HEK293 (cell line): ENCODE measurements at regions not wholly inside any gene's neighbourhood (a gene's known extent, or its start where the extent isn't known, plus 50 kb on each side); places are given as distances from the start of the nearest gene placed in this dataset.

Experiments used
- CTCF ChIA-PET: fragments of 350-600 bp; formaldehyde crosslinking; extraction: SDS; loops from one replicate; lab custom pipeline; 2021; ENCODE audit warnings: antibody characterized with exemption; lab: Yijun Ruan, JAX
- POLR2A ChIA-PET: fragments of 300-600 bp; formaldehyde crosslinking; extraction: SDS; loops from one replicate; lab custom pipeline; 2020; ENCODE audit warnings: antibody characterized with exemption, inconsistent platforms; lab: Yijun Ruan, JAX
- H3K27ac ChIP-seq: fragments of 200-500 bp; sonication (Bioruptor generic); 2 replicates; pipeline ENCODE4 v1.5.1; 2014; ENCODE audit warnings: low read depth, low read length, control low read depth, inconsistent platforms; ENCODE audit errors: extremely low read depth
- H3K36me3 ChIP-seq, 2 experiments: fragments of 200-500 bp in 1 of 2; sonication (Bioruptor generic) in 1 of 2; 1 replicate in 1 of 2; 2 replicates in 1 of 2; pipeline ENCODE4 v1.5.1; 2014 to 2017; ENCODE audit warnings: inconsistent platforms in 2 of 2, low read length in 2 of 2; ENCODE audit not compliant: control insufficient read depth in 2 of 2, insufficient read depth in 1 of 2
- H3K4me1 ChIP-seq: fragments of 200-500 bp; sonication (Bioruptor generic); 2 replicates; pipeline ENCODE4 v1.5.1; 2014; ENCODE audit warnings: mild to moderate bottlenecking, low read length, inconsistent platforms; ENCODE audit not compliant: control insufficient read depth, insufficient read depth
- H3K4me3 ChIP-seq: 2 replicates; pipeline ENCODE4 v1.5.1; 2011; ENCODE audit warnings: low read depth, mild to moderate bottlenecking, control low read depth, low read length, moderate library complexity
- H3K9me3 ChIP-seq: fragments of 200-500 bp; sonication (Bioruptor generic); 2 replicates; pipeline ENCODE4 v1.5.1; 2014; ENCODE audit warnings: low read depth, low read length, inconsistent platforms; ENCODE audit not compliant: control insufficient read depth, insufficient read depth
- GLIS2 ChIP-seq: fragments of 450-650 bp; formaldehyde crosslinking; IDR thresholded peaks from 2 replicates; pipeline ENCODE4 v1.5.1; 2016; ENCODE audit warnings: missing biosample characterization, missing genetic modification characterization
- ZBTB21 ChIP-seq: fragments of 450-650 bp; formaldehyde crosslinking; IDR thresholded peaks from 2 replicates; pipeline ENCODE4 v1.5.1; 2017; ENCODE audit warnings: missing biosample characterization, missing genetic modification characterization
- ZBTB8A ChIP-seq: fragments of 450-650 bp; formaldehyde crosslinking; IDR thresholded peaks from 2 replicates; pipeline ENCODE4 v1.5.1; 2016; ENCODE audit warnings: missing biosample characterization, missing genetic modification characterization
- ZFP41 ChIP-seq: fragments of 450-650 bp; formaldehyde crosslinking; IDR thresholded peaks from 2 replicates; pipeline ENCODE4 v1.5.1; 2016; ENCODE audit warnings: missing biosample characterization, missing genetic modification characterization, borderline replicate concordance
- ZIC2 ChIP-seq: fragments of 450-650 bp; formaldehyde crosslinking; IDR thresholded peaks from 2 replicates; pipeline ENCODE4 v1.5.1; 2016; ENCODE audit warnings: missing biosample characterization, missing genetic modification characterization
- ZNF169 ChIP-seq: fragments of 450-650 bp; formaldehyde crosslinking; IDR thresholded peaks from 2 replicates; pipeline ENCODE4 v1.5.1; 2016; ENCODE audit warnings: missing biosample characterization, missing genetic modification characterization
- ZNF266 ChIP-seq: fragments of 450-650 bp; formaldehyde crosslinking; IDR thresholded peaks from 2 replicates; pipeline ENCODE4 v1.5.1; 2016; ENCODE audit warnings: missing biosample characterization, missing genetic modification characterization, low read depth
- ZNF324 ChIP-seq: fragments of 450-650 bp; formaldehyde crosslinking; IDR thresholded peaks from 2 replicates; pipeline ENCODE4 v1.5.1; 2016; ENCODE audit warnings: missing biosample characterization, missing genetic modification characterization
- ZNF366 ChIP-seq: fragments of 450-650 bp; formaldehyde crosslinking; conservative IDR thresholded peaks from 2 replicates; pipeline ENCODE4 v1.5.1; 2016; ENCODE audit warnings: missing biosample characterization, missing genetic modification characterization
- ZNF394 ChIP-seq: fragments of 450-650 bp; formaldehyde crosslinking; IDR thresholded peaks from 2 replicates; pipeline ENCODE4 v1.5.1; 2016; ENCODE audit warnings: missing biosample characterization, missing genetic modification characterization, mild to moderate bottlenecking, moderate library complexity, borderline replicate concordance
- ZNF510 ChIP-seq: fragments of 450-650 bp; formaldehyde crosslinking; IDR thresholded peaks from 2 replicates; pipeline ENCODE4 v1.5.1; 2018; ENCODE audit warnings: mild to moderate bottlenecking, missing genetic modification characterization, missing biosample characterization; ENCODE audit not compliant: insufficient replicate concordance
- ZNF521 ChIP-seq: fragments of 450-650 bp; formaldehyde crosslinking; IDR thresholded peaks from 2 replicates; pipeline ENCODE4 v1.5.1; 2017; ENCODE audit warnings: missing biosample characterization, mild to moderate bottlenecking, missing genetic modification characterization
- ZNF549 ChIP-seq: fragments of 450-650 bp; IDR thresholded peaks from 2 replicates; pipeline ENCODE4 v1.5.1; 2018; ENCODE audit warnings: missing biosample characterization, missing genetic modification characterization, mild to moderate bottlenecking, inconsistent platforms, moderate library complexity
- ZNF660 ChIP-seq: fragments of 450-650 bp; IDR thresholded peaks from 2 replicates; pipeline ENCODE4 v1.5.1; 2018; ENCODE audit warnings: missing biosample characterization, mild to moderate bottlenecking, missing genetic modification characterization
- ZNF76 ChIP-seq: fragments of 450-650 bp; formaldehyde crosslinking; IDR thresholded peaks from 2 replicates; pipeline ENCODE4; 2016; ENCODE audit warnings: low read depth, missing biosample characterization, missing genetic modification characterization, borderline replicate concordance
- ZNF776 ChIP-seq: fragments of 450-650 bp; formaldehyde crosslinking; IDR thresholded peaks from 2 replicates; pipeline ENCODE4 v1.5.0; 2017; ENCODE audit warnings: missing biosample characterization, missing genetic modification characterization, borderline replicate concordance
- ZNF791 ChIP-seq: fragments of 450-650 bp; formaldehyde crosslinking; IDR thresholded peaks from 2 replicates; pipeline ENCODE4 v1.5.1; 2016; ENCODE audit warnings: missing biosample characterization, missing genetic modification characterization
- TF ChIP-seq, protein P1 (sequence below): fragments of 450-650 bp; formaldehyde crosslinking; conservative IDR thresholded peaks from 2 replicates; pipeline ENCODE4 v1.5.1; 2016; ENCODE audit warnings: low read depth, missing biosample characterization, missing genetic modification characterization
- TF ChIP-seq, protein P2 (sequence below): fragments of 450-650 bp; formaldehyde crosslinking; IDR thresholded peaks from 2 replicates; pipeline ENCODE4 v1.5.1; 2016; ENCODE audit warnings: missing biosample characterization, missing genetic modification characterization, low read depth
- TF ChIP-seq, protein P3 (sequence below): fragments of 450-650 bp; formaldehyde crosslinking; IDR thresholded peaks from 2 replicates; pipeline ENCODE4 v1.5.1; 2017; ENCODE audit warnings: missing biosample characterization, missing genetic modification characterization

DNA sequence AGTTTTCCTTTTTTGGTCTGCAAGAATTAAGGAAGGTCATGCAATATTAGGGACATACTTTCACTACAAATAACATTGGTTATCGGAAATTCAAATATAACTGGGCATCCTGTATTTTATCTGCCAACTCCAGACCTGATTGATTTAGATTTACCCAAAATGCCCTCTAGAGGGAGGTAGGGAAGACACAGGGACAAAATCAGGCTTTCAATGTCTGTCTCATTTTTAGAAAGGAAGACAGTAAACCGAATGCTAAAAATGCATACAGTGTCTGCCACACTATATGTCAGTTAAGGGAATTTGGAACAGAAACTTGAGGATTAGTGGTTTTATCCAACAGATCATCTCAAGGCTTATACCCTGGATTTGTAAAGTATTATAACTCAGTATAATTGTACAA is 161.7 kb upstream of the SOX9 start:
- no peaks in the 10 kb centered on the region for H3K4me1 ChIP-seq
- ChIA-PET POLR2A (no interaction called here), CTCF (interaction anchor here (0.7 to 1.6 kb wide), 10 partner anchors 10 to 412 kb away, joined by 3 to 5 read pairs (median 3); no protein-coding TSS in a partner anchor)
- TF ChIP-seq, protein P1, sequence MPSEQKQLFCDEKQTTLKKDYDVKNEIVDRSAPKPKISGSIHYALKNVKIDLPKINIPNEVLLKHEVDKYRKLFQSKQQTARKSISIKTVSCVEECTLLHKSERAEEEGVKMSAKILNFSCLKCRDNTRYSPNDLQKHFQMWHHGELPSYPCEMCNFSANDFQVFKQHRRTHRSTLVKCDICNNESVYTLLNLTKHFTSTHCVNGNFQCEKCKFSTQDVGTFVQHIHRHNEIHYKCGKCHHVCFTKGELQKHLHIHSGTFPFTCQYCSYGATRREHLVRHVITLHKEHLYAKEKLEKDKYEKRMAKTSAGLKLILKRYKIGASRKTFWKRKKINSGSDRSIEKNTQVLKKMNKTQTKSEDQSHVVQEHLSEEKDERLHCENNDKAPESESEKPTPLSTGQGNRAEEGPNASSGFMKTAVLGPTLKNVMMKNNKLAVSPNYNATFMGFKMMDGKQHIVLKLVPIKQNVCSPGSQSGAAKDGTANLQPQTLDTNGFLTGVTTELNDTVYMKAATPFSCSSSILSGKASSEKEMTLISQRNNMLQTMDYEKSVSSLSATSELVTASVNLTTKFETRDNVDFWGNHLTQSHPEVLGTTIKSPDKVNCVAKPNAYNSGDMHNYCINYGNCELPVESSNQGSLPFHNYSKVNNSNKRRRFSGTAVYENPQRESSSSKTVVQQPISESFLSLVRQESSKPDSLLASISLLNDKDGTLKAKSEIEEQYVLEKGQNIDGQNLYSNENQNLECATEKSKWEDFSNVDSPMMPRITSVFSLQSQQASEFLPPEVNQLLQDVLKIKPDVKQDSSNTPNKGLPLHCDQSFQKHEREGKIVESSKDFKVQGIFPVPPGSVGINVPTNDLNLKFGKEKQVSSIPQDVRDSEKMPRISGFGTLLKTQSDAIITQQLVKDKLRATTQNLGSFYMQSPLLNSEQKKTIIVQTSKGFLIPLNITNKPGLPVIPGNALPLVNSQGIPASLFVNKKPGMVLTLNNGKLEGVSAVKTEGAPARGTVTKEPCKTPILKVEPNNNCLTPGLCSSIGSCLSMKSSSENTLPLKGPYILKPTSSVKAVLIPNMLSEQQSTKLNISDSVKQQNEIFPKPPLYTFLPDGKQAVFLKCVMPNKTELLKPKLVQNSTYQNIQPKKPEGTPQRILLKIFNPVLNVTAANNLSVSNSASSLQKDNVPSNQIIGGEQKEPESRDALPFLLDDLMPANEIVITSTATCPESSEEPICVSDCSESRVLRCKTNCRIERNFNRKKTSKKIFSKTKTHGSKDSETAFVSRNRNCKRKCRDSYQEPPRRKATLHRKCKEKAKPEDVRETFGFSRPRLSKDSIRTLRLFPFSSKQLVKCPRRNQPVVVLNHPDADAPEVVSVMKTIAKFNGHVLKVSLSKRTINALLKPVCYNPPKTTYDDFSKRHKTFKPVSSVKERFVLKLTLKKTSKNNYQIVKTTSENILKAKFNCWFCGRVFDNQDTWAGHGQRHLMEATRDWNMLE (tag by site-specific recombination): no peak
- TF ChIP-seq ZNF169 (tag by site-specific recombination) (no peak), ZNF394 (tag by site-specific recombination) (no peak), ZNF510 (tag by site-specific recombination) (no peak), ZNF76 (tag by site-specific recombination) (no peak), GLIS2 (tag by site-specific recombination) (no peak), ZNF266 (tag by site-specific recombination) (no peak), ZNF660 (tag by site-specific recombination) (no peak), ZNF324 (tag by site-specific recombination) (no peak), ZNF791 (tag by site-specific recombination) (no peak), ZBTB21 (tag by site-specific recombination) (no peak), ZBTB8A (tag by site-specific recombination) (no peak), ZNF776 (no peak), ZNF549 (tag by site-specific recombination) (no peak), ZNF366 (tag by site-specific recombination) (no peak), ZFP41 (tag by site-specific recombination) (no peak), ZNF521 (no peak), ZIC2 (no peak)
- TF ChIP-seq, protein P2, sequence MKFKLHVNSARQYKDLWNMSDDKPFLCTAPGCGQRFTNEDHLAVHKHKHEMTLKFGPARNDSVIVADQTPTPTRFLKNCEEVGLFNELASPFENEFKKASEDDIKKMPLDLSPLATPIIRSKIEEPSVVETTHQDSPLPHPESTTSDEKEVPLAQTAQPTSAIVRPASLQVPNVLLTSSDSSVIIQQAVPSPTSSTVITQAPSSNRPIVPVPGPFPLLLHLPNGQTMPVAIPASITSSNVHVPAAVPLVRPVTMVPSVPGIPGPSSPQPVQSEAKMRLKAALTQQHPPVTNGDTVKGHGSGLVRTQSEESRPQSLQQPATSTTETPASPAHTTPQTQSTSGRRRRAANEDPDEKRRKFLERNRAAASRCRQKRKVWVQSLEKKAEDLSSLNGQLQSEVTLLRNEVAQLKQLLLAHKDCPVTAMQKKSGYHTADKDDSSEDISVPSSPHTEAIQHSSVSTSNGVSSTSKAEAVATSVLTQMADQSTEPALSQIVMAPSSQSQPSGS (tag by site-specific recombination): no peak
- TF ChIP-seq, protein P3, sequence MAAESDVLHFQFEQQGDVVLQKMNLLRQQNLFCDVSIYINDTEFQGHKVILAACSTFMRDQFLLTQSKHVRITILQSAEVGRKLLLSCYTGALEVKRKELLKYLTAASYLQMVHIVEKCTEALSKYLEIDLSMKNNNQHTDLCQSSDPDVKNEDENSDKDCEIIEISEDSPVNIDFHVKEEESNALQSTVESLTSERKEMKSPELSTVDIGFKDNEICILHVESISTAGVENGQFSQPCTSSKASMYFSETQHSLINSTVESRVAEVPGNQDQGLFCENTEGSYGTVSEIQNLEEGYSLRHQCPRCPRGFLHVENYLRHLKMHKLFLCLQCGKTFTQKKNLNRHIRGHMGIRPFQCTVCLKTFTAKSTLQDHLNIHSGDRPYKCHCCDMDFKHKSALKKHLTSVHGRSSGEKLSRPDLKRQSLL (tag by site-specific recombination): no peak
- no peak overlapping the region for H3K4me3 ChIP-seq
- H3K27ac ChIP-seq: no peak overlapping the region
- H3K36me3 ChIP-seq: no peaks in the 10 kb centered on the region
- H3K9me3 ChIP-seq: no peaks in the 10 kb centered on the region
